Thyroid gland (tissue), 4 donors: ENCODE measurements at regions not wholly inside any gene's neighbourhood (a gene's known extent, or its start where the extent isn't known, plus 50 kb on each side); places are given as distances from the start of the nearest gene placed in this dataset.

ENCODE experiments used
- CTCF ChIP-seq, 6 experiments: fragments of 200-600 bp in 3 of 6; fragments of 450-650 bp in 3 of 6; sonication (generic) in 3 of 6; IDR thresholded peaks; one replicate each; pipeline ENCODE4 v1.5.1; 2016 to 2019; ENCODE audit warnings: antibody characterized with exemption in 6 of 6, mild to moderate bottlenecking in 2 of 6, inconsistent platforms in 1 of 6, moderate library complexity in 1 of 6
- POLR2A ChIP-seq, 2 donors: fragments of 450-650 bp; IDR thresholded peaks; one replicate each; pipeline ENCODE4 v1.6.1; 2017; ENCODE audit warnings: antibody characterized with exemption in 2 of 2, mild to moderate bottlenecking in 2 of 2, moderate library complexity in 1 of 2

- TF ChIP-seq CTCF (IDR thresholded peaks at IDR 0.05) (no peak), POLR2A (IDR thresholded peaks at IDR 0.05) (no peak)
These were observed 504.0 kb downstream of the SHQ1 start for GRCh38 chr3:72344236-72344635.
